DMS79 (cell line): ENCODE measurements at regions not wholly inside any gene's neighbourhood (a gene's known extent, or its start where the extent isn't known, plus 50 kb on each side); places are given as distances from the start of the nearest gene placed in this dataset.

Experiments used
- DNase-seq: peaks from one replicate; lab custom pipeline; 2025; lab: John Stamatoyannopoulos, UW

DNA sequence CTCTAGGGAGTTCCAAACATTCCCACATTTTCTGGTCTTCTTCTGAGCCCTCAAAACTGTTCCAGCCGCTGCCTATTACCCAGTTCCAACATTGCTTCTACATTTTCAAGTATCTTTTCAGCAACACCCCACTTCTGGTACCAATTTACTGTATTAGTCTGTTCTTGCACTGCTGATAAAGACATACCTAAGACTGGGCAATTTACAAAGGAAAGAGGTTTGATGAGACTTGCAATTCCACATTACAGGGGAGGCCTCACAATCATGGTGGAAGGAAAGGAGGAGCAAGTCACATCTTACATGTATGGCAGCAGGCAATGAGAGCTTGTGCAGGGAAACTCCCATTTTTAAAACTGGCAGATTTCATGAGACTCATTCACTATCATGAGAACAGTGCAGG lies 629.1 kb upstream of the NR2F2 start:
- DNase-seq = no peak

DNA sequence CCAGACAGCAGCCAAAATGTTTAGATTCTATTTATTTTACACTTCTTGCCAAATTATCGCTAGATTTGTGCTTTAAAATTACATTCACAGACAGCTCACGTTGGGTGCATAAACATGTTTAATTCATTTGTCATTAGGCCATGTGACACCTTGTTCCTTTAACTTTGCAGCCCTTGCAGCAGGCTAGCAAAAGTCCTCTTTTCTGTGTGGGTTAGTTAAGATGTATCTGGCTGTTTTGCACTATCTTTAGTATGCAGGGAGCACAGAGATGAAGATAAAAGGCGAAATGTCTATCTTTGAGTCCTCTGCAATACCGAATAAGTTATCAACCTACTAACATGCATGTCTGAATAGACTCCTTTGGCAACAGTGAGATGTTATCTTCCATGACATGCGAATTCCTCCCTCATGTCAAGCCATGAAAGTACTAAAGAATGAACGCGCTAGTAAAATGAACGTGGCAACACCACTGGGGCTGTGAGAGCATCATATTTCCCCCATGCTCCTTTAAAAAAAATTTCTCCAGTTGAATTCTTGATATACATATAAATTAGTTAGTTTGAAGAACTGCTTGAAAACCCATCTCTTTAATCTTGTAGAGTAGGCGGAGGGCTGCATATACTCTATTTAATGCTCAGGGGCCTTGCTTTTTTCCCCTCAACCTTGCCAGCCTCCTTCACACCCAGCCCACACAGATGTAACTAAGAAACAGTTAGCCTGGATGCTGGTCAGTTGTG lies 620.4 kb upstream of the NR2F2 start:
- DNase-seq = no peak

DNA sequence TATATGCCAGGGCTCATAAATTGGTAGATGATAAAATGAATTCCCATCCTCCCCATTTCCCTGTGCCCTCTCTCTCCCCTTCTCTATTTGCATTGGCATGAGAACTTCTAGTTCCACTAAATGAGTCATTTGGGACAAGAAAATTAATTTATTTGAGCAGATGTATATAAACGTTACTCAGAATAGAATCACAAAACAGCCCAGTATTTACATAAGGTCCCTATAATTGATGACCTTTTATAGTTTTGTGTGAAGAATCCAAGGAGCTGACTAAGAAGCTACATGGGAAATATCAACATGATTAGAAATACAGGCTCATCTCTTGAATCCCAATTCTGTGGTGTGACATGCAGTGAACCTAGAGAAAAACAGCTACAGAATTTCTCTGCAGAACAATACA lies 617.7 kb upstream of the NR2F2 start:
- DNase-seq = no peak

DNA sequence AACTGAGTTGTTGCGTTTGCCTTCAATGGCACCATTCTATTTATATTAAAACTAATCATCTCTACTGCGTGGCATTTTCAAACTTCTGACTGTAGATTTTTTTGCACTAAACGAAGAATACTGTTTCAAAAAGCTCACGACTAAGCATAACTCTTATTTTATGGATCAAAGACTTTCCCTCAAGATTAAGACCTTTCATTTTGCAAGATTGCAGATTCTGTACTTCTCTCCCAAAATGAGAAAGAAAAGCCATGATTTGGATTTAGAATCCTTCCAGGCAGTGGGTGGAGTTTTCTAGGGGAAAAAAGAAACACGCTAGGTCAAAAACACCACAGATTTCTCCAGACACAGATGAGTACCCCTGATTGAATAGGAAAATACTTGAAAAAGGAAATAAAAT lies 617.2 kb upstream of the NR2F2 start:
- DNase-seq = no peak

DNA sequence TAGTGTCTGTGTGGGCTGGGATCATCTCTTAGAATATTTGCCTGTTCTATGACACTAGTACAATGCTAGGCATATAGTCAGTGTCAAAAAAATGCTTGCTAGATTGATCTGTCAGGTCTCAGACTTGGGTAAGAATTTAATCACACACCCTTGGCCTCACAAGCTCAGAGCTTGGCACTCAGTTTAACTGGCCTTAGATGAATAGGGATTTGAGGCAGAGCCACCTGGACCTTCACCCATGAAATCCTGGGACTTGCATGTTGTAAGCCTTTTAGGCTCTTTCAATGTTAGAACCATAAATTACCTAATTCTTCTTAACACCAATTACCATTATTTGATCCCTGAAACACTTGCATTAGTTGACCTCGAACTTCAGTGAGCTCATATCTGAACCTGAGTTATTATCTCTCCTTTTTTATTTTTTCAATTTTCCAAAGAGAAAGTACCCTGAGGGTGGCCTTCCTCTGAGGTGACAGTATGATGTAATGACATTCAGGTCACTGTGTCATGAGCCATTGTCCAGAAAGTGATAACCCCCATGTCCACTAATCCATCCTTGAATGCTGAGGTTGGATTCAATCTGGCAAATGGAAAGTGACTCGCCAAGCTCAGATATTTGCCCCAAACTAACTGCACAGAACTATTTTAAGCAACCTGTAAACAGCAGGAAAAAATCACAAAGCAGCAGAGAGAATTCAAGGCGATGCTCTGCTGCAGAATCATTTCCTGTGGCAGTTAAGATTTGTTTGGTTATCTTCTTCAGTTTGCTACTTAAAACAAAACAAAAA lies 615.2 kb upstream of the NR2F2 start:
- DNase-seq = no peak

DNA sequence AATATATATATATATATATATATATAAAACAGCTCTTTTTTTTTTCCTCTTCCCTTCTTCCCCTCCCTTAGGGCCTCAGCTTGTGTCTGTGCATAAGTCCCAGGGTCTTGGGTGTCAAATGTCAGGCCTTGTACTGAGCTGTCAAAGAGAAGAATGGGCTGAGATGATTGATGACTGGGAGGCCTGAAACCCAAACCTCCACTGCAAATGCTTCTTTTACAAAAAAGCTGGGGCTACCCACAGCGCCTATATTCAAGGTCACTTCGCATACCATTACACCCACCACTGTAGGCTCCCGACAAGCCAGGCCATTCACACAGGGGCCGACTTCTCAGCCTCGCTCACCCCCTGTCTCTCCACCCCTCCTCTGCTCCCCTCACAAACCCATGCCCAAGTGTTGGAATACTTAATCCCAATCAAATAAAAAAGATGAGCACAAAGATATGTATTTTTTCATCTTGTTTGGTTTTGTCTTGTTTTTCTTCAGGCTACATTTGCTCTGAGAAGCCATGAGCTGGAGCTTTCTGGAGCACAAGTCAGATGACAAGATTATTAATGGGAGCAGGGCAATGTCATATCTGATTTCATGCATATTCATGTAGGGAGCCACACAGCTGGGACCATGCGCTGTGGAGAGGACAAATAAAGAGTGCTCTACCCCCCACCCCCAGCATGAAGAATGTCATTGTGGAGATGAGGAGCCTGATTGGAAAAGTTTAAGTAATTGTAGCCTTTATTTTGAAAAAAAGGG lies 614.4 kb upstream of the NR2F2 start:
- DNase-seq = no peak

DNA sequence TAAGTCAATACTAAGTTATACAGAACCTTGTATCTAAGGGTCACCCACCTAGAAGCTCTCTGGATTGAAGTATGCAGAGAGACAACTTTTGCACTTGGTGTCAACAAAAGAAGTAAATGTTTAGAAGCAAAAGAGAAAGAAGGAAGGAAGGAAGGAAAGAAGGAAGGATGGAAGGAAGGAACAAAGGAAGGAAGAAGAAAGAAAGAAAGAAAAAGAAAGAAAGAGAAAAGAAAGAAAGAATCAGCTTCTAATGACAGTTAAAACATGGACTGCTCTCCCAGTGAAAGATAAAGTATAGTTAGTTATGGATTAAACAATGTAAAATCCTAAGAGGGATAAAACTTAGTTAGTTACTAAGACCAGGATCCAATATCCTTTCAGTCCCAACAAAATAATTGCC lies 613.8 kb upstream of the NR2F2 start:
- no peak for DNase-seq

DNA sequence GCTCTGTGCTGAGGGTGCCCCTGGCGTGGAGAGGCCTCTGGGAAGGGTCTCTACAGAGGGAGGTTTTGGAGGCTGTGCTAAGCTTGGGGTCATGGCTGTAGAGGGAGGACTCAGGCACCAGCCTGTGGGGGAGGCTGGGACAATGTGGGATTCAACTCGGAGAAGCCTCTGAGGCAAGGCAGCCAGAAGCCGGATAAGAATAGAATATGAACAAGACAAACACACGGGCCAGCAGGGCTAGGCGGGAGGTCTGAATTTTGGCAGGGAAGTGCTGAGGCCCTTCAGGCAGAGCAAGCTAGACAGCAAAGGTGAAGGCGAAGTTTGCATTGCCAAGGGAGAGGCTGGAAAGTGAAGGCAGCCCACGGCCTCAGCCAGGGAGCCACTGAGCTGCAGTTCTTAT lies 612.1 kb upstream of the NR2F2 start:
- no peak for DNase-seq

DNA sequence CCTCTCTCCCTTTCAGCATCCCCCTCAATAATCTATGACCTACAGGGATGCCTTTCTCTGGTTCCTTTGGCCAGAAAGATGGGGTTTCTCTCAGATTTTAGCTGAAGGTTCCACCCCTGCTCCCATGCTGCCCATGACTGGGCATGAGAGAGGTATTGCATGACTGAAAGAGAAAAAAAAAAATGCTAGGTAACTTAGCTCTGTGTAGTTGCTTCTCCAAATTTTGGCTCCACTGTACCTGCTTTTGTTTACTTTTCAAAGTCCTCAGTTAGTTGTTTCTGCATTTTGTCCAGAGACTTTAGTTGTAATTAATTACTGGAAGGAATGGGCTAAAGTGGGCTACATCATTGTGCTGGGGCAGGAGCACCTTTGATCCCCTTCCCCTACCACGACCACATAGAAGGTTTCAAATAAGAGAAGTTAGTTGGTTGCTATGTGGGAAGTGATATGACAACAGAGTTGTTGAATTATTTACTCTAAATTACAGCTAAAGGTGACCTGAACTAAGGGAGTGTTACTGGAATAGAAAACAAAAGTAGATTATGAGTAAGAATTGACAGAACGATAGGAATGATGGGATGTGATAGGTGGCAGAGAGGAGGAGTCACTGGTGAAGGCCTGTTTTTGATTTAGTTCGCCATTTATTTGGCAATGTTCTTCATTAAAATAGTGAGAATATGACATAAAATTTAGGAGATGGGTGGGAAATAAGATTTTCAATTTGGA lies 605.4 kb upstream of the NR2F2 start:
- no peak for DNase-seq

DNA sequence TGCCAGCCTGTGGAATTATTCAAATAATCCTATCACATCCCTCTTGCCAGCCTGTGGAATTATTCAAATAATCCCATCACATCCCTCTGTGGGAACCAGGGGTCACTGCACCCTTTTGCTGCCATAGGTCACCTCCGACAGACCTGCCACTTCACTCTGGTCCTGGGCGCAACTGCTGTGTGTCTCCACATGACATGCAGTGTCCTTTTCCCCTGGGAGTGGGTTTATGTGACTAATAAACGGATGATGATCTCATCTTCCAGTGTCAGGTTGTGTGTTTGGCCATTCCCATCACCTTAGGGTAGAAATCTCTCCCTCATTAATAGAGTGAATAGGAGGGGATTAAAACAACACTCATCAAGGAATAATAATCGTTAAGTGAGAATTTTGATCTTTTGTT lies 603.6 kb upstream of the NR2F2 start:
- DNase-seq = no peak

DNA sequence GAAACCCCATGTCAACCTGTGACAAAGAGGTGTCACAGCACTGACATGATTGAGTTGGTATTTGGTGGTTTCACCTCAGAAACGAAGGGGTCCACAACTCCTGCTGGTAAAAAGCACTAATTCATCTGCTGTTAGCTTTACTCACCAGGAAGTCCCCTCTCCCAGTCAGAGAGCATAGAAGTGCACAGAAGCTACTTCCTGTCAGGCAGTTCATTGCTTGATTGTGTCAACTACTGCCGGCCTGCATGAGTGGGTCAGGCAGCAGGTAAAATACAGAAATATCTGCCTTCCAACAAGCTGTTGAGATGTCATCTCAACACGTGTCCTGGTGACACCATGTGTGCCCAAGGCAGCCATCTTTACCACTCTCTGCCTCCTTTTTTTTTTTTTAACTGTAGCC lies 596.6 kb upstream of the NR2F2 start:
- no peak for DNase-seq

DNA sequence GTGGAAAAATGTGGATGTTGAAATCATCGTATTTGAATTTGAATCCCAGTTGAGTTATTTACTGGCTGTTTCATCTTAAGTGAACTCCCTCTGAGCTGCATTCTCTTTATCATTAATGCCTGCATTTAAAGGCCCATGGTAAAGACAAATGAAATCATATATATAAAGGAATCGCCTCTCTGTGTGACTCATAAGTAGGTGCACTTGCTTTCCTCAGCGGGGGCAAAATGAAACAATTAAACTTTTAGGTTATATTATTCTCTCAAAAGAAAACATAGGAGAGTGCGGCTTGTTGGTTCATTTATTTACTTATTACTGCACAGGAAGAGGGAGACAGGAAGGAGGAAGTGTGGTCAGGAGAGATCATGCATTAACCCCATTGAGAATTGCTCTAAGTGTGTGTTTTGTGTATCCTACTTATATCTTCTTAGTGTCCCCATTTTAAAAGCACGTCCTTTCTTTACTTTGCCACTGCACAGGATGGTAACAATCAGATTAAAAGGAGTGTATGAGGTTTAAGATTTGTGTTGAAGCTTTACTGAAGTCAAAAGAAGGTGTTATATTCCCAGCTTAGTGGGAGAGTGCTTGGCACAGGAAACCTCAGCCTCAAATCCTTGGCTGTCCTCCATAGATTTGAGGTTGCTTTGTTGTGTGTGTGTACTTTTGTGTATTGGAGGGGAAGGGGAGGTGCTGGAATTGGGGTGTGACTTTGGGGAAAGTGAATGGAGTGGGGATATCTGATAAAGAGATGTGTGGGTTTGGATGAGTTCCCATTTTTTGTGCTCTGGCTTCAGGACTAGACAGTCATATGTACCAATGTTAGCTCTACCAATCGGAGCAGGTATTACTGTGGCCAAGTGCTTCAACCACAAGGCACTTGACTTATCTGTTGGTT lies 595.8 kb upstream of the NR2F2 start:
- DNase-seq = no peak

DNA sequence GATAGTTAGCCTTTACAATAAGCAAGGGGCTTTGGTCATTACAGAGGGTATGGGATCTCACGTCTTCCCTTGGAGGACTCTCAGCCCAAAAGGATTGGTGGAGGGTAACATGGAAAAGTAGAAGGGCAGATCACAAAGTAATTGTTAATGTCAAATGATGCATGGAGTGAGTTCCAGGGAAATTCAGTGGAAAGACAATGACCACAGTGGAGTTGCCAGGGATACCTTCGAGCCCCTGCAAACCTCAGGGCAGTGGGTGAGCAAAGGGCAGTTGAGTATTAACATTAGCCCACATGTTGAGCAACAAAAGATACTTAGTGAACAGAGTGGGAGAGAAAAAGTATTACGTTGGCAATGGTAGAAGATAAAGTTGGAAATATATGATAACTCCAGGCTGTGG lies 593.4 kb upstream of the NR2F2 start:
- no peak for DNase-seq

DNA sequence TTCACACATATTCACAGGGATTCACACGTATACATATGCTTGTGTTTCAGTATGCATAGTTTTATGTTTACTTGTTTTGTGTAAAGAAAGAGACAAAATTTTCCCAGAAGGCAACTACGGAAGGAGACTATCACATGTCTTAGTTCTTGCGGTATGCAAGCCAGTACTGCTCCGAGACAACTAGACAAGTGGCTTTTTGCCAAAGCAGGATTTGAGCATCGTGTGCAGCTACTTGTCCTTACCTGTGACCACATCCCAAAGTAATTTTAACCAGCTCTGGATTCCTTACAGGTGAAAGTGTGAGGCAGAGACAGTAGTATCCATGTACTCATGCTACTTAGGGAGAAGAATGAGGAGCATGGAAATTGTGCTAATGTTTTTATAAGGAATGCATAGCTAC lies 591.4 kb upstream of the NR2F2 start:
- no peak for DNase-seq

DNA sequence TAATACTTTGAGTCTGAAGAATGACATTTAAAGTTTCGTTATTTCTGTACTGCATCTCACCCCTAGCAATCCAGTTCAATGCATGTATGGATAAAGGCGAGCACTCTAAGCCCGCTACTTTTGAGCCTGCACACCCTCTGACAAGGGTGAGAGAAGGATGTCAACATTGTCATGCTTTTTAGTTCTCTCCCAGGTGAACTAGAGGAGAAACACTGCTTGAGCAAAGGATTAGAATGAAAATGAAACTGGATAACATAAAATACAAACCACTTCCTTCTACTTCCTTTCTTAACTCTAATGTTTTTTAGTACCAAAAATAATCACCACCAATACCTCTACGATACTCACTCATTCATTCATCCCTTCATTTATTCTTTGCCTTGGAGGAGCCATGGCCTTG lies 588.7 kb upstream of the NR2F2 start:
- no peak for DNase-seq

DNA sequence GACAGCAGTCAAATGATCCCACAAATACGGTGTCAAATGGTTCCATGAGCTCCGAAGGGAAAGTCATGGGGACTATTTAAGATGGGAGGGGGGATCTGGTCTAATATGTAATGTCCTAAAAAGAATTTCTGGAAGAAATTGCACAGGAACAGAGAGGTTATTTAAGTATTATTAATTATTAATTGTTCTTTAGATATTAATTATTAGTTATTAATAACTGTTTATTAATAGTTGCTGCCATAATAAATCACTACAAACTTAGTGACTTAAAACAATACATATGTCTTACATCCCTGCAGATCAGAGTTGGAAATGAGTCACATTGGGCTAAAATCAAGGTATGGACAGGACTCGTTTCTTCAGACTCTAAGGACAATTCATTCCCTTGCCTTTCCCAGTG lies 588.2 kb upstream of the NR2F2 start:
- no peak for DNase-seq

DNA sequence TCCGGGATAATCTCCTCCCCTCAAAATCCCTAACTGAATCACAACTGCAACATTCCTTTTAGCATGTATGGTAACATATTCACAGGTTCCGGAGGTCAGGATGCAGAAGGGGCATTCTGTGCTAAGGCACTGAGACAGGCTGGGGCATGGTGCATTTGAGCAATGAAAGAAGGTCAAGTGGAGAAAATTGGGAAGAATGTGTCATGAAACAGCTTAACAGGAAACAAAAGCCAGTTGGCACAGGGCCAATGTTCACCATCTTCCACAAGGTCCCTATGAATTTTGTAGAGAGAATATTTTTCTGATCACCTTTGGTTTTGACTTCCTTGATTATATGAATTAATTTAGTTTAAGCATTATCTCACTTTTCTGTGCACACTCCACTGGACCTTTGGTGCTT lies 587.7 kb upstream of the NR2F2 start:
- no peak for DNase-seq

DNA sequence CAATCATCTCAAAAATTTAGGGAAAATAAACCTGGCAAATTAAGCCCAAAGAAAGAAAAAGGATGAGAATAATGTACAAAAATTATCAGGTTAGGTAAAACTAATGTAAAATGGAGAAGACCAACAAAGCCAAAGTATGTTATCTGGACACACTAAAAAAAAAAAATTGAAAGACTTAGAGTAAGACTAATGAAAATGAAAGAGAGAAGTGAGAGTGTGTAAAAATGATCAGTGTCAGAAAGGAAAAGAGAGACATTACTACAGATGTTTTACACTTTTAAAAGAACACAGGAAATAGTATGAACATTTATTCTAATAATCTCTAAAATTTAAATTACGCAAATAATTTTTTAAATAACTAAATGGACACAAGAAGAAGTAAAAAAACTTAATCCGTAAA lies 573.3 kb upstream of the NR2F2 start:
- no peak for DNase-seq

DNA sequence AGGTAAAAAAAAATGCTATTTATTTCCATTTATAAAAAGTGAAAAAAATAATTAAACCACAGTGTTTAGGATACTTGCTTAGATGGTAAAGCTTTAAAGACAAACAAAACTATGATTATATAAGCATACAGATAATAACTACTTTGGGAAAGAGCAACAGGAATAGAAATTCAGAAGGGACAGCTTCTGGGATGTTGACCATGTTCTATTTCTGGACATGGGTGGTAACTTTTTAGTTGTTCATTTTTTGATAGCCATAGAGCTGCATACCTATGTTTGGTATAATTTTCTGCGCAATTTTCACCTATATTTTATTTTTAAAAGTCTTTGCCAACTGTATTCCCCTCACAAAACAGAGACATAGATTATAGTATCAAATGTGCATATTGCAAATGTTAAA lies 572.0 kb upstream of the NR2F2 start:
- no peak for DNase-seq

DNA sequence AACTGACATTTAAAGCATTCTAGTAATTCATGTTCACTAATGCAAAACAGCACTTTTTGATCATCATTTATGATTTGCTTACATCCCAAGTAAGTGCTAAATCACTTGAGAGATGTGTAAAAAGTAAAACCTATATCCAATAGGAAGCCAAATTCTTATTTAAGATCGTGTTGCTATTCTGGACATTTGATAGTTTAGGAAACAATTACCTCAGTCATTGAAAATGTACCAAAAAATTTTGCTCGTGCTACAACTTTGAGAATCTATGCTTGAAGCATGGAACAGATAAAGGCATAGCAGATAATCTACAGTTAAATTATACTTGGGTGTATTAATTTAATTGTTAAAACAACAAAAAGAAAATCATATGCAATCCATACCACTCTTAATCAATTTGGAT lies 571.6 kb upstream of the NR2F2 start:
- no peak for DNase-seq

DNA sequence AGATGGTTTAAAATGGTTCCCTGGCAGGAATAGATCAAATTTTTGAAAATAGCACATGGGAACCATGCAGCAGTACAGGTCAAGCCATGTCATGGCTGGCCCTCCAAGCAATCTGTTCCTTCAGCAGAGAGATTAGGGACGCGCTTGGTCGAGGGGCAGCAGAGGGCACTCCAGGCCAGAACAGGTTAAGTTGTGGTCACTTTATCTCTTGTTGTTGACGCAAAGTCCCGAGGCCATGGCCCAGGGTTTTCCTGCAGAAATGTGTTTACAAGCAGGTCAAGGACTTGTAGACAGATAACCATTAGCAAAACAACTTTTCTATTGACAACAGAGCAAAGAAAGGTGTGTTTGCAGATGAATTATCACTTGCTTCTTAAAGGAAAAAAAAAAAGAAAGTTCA lies 570.0 kb upstream of the NR2F2 start:
- DNase-seq = no peak
